GM10266 (cell line): ENCODE measurements at regions not wholly inside any gene's neighbourhood (a gene's known extent, or its start where the extent isn't known, plus 50 kb on each side); places are given as distances from the start of the nearest gene placed in this dataset.

Experiments used
- DNase-seq: peaks from one replicate; pipeline ENCODE4 v3.0.0; 2012; ENCODE audit errors: extremely low spot score
- CTCF ChIP-seq: IDR thresholded peaks from 2 replicates; pipeline ENCODE4 v1.5.1; 2012; ENCODE audit warnings: mild to moderate bottlenecking, low read depth; ENCODE audit not compliant: control insufficient read depth, insufficient read depth; ENCODE audit errors: missing control alignments

GRCh38 chr6:105964979-105965760 lies 121.0 kb upstream of the PRDM1 start:
- no peak for TF ChIP-seq CTCF
- DNase-seq, result no peak

GRCh38 chr6:105954148-105954547 lies 132.0 kb upstream of the PRDM1 start:
- TF ChIP-seq CTCF, result no peak

GRCh38 chr6:105952772-105953690 lies 133.1 kb upstream of the PRDM1 start:
- no peak for TF ChIP-seq CTCF
- DNase-seq, result no peak

More at GRCh38 chr6:105954148-105954547, 132.0 kb upstream of the PRDM1 start:
- DNase-seq, result no peak

- DNase-seq, result no peak
- TF ChIP-seq CTCF, result no peak
Measured at GRCh38 chr6:105952326-105952725, 133.8 kb upstream of the PRDM1 start.

- no peak for TF ChIP-seq CTCF
- no peak for DNase-seq
Measured at GRCh38 chr6:105951322-105951721, 134.8 kb upstream of the PRDM1 start.

GRCh38 chr6:105949869-105950268 lies 136.3 kb upstream of the PRDM1 start:
- no peak for DNase-seq
- TF ChIP-seq CTCF, result no peak
